ENCODE measurements at regions not wholly inside any gene's neighbourhood (a gene's known extent, or its start where the extent isn't known, plus 50 kb on each side); places are given as distances from the start of the nearest gene placed in this dataset.

- TF ChIP-seq SMARCC2 (IDR thresholded peaks at IDR 0.05; ENCODE audit: low read depth): peak; percentile 75
- no peak for TF ChIP-seq NCOA1 (IDR thresholded peaks at IDR 0.05; ENCODE audit: low read depth)
- TF ChIP-seq TFE3 (CRISPR knock-in tag; IDR thresholded peaks at IDR 0.05): no peak
- TF ChIP-seq RFX1 (IDR thresholded peaks at IDR 0.05): 0 out of 2 replicates have a peak, but pooled peaks have one; percentile 14
- no peak for TF ChIP-seq ZNF239 (CRISPR knock-in tag; IDR thresholded peaks at IDR 0.05)
- TF ChIP-seq NCOA4 (IDR thresholded peaks at IDR 0.05; ENCODE audit: partially characterized antibody): no peak
- no peak for TF ChIP-seq HEY1 (CRISPR knock-in tag; IDR thresholded peaks at IDR 0.05; ENCODE audit: borderline replicate concordance)
- peak; percentile 75 for TF ChIP-seq CTBP1 (IDR thresholded peaks at IDR 0.05; ENCODE audit: borderline replicate concordance)
- no peak for TF ChIP-seq HDAC3 (IDR thresholded peaks at IDR 0.05; ENCODE audit: borderline replicate concordance, partially characterized antibody)
- TF ChIP-seq ZFP36 (IDR thresholded peaks at IDR 0.05; ENCODE audit: low read depth, low read length, partially characterized antibody): no peak
- TF ChIP-seq ZNF609 (CRISPR knock-in tag; IDR thresholded peaks at IDR 0.05; ENCODE audit: borderline replicate concordance): no peak
- TF ChIP-seq ARID1B (IDR thresholded peaks at IDR 0.05): peak; percentile 87
- TF ChIP-seq SRSF1 (IDR thresholded peaks at IDR 0.05; ENCODE audit: low read depth, low read length): no peak
- peak in 1 of 2 experiments; percentile 75; a peak in 2 of 4 replicates for TF ChIP-seq RCOR1 (IDR thresholded peaks at IDR 0.05; ENCODE audit: borderline replicate concordance in 1 of 2, low read depth in 2 of 2, low read length in 2 of 2)
- peak; percentile 46; the same call in 1 of the 2 replicates for TF ChIP-seq HMBOX1 (IDR thresholded peaks at IDR 0.05)
- no peak for TF ChIP-seq TAF15 (IDR thresholded peaks at IDR 0.05; ENCODE audit: low read depth, low read length)
- no peak for TF ChIP-seq THAP7 (CRISPR knock-in tag; IDR thresholded peaks at IDR 0.05)
- TF ChIP-seq RAD51 (IDR thresholded peaks at IDR 0.05; ENCODE audit: borderline replicate concordance, low read depth): 0 out of 2 replicates have a peak, but pooled peaks have one; percentile 11
- TF ChIP-seq ZNF41 (CRISPR knock-in tag; conservative IDR thresholded peaks at IDR 0.05): no peak
- TF ChIP-seq GTF2A2 (tag; IDR thresholded peaks at IDR 0.05): no peak
These were observed 368.7 kb upstream of the ID2 start (continued) for GRCh38 chr2:8312861-8313830.

Measured in K562 (cell line).